PFSK-1 (cell line): ENCODE measurements at regions not wholly inside any gene's neighbourhood (a gene's known extent, or its start where the extent isn't known, plus 50 kb on each side); places are given as distances from the start of the nearest gene placed in this dataset.

Source experiments
- FOXP2 ChIP-seq: optimal IDR thresholded peaks from 2 replicates; pipeline ENCODE3; 2011; ENCODE audit warnings: borderline replicate concordance, control low read depth, inconsistent platforms; ENCODE audit not compliant: insufficient read depth; ENCODE audit errors: extremely low read length, extremely low read depth
- POLR2AphosphoS5 ChIP-seq: IDR thresholded peaks from 2 replicates; pipeline ENCODE4 v1.6.1; 2012; ENCODE audit warnings: low read depth, mild to moderate bottlenecking, control low read depth, low read length, moderate library complexity
- REST ChIP-seq, 2 experiments: IDR thresholded peaks; 2 replicates each; pipeline versions ENCODE4 v1.6.1 to v1.8.0; 2011 to 2012; ENCODE audit warnings: low read depth in 2 of 2, low read length in 2 of 2, control low read depth in 1 of 2, inconsistent platforms in 1 of 2, mild to moderate bottlenecking in 1 of 2, moderate library complexity in 1 of 2; ENCODE audit not compliant: insufficient read depth in 1 of 2
- SIN3A ChIP-seq: IDR thresholded peaks from 2 replicates; pipeline ENCODE4 v1.6.1; 2012; ENCODE audit warnings: mild to moderate bottlenecking, low read length, moderate library complexity, borderline replicate concordance; ENCODE audit not compliant: insufficient read depth
- TAF1 ChIP-seq: IDR thresholded peaks from 2 replicates; pipeline ENCODE4 v1.6.1; 2012; ENCODE audit warnings: low read length, control low read depth, borderline replicate concordance; ENCODE audit not compliant: insufficient read depth

- no peak for TF ChIP-seq FOXP2
- no peak for TF ChIP-seq SIN3A
- TF ChIP-seq REST (IDR thresholded peaks at IDR 0.05; ENCODE audit: insufficient read depth in 1 of 2, low read depth in 2 of 2, low read length in 2 of 2): no peak
- TF ChIP-seq TAF1: no peak
Observed at GRCh38 chr7:142592231-142592630, 157.0 kb upstream of the PRSS1 start.

GRCh38 chr7:142590830-142591457 is 158.3 kb upstream of the PRSS1 start:
- TF ChIP-seq TAF1 (no peak), FOXP2 (no peak), SIN3A (no peak), REST (IDR thresholded peaks at IDR 0.05; ENCODE audit: insufficient read depth in 1 of 2, low read depth in 2 of 2, low read length in 2 of 2) (no peak), POLR2AphosphoS5 (no peak)

- TF ChIP-seq SIN3A (no peak), POLR2AphosphoS5 (no peak), FOXP2 (no peak), REST (IDR thresholded peaks at IDR 0.05; ENCODE audit: insufficient read depth in 1 of 2, low read depth in 2 of 2, low read length in 2 of 2) (no peak), TAF1 (no peak)
Observed at GRCh38 chr7:142590077-142590476, 159.2 kb upstream of the PRSS1 start.

- TF ChIP-seq TAF1 (no peak), REST (IDR thresholded peaks at IDR 0.05; ENCODE audit: insufficient read depth in 1 of 2, low read depth in 2 of 2, low read length in 2 of 2) (no peak), FOXP2 (no peak), SIN3A (no peak), POLR2AphosphoS5 (no peak)
Observed at GRCh38 chr7:142587578-142588191, 161.6 kb upstream of the PRSS1 start.
